Ovary (tissue), 7 donors: ENCODE measurements at regions not wholly inside any gene's neighbourhood (a gene's known extent, or its start where the extent isn't known, plus 50 kb on each side); places are given as distances from the start of the nearest gene placed in this dataset.

Experiments
- DNase-seq, 5 donors: peaks; one replicate each; pipeline ENCODE4 v3.0.0-alpha.2; 2019 to 2020
- H3K27ac ChIP-seq, 2 donors: fragments of 200-600 bp; one replicate each; pipeline versions ENCODE4 v1.5.1 to v1.8.0; 2019 to 2022
- H3K27me3 ChIP-seq: fragments of 200-600 bp; one replicate; pipeline ENCODE4 v1.8.0; 2022
- H3K36me3 ChIP-seq: fragments of 200-600 bp; sonication (generic); one replicate; pipeline ENCODE4 v1.5.1; 2019
- H3K4me1 ChIP-seq: one replicate; pipeline ENCODE4 v1.8.1; 2013; ENCODE audit warnings: mild to moderate bottlenecking, moderate library complexity; ENCODE audit not compliant: insufficient read depth
- H3K4me3 ChIP-seq: fragments of 200-600 bp; sonication (generic); one replicate; pipeline ENCODE4 v1.5.1; 2017
- H3K9me3 ChIP-seq, 2 donors: fragments of 200-600 bp in 1 of 2; sonication (generic) in 1 of 2; one replicate each; pipeline versions ENCODE4 v1.5.1 to v1.8.1; 2013 to 2019; ENCODE audit warnings: mild to moderate bottlenecking in 1 of 2, moderate library complexity in 1 of 2
- EP300 ChIP-seq: sonication (generic); formaldehyde crosslinking; IDR thresholded peaks from one replicate; pipeline ENCODE4 v1.6.1; 2017; ENCODE audit warnings: antibody characterized with exemption
- POLR2A ChIP-seq: fragments of 450-650 bp; IDR thresholded peaks from one replicate; pipeline ENCODE4 v1.6.1; 2017; ENCODE audit warnings: antibody characterized with exemption, mild to moderate bottlenecking, moderate library complexity
- WGBS, 3 donors: extraction: QIAGEN DNeasy Blood & Tissue Kit in 1 of 3; methylation state at CpG; one replicate each; pipeline versions ENCODE4 v1.1.5 to v1.1.7; 2013 to 2017; 5-methylcytosine and 5-hydroxymethylcytosine counted together
- intact Hi-C, 4 donors: fragments of 100-400 bp; cut with DNase I; formaldehyde crosslinking; loops; one replicate each; pipeline versions ENCODE4 v1.11.0 to v1.15.1; 2022 to 2023
- TF ChIP-seq, protein P1 (sequence below), 3 donors: fragments of 450-650 bp in 2 of 3; fragments of 200-600 bp in 1 of 3; IDR thresholded peaks; one replicate each; pipeline versions ENCODE4 v1.5.1 to v1.8.0; 2016 to 2022; ENCODE audit warnings: antibody characterized with exemption in 3 of 3, mild to moderate bottlenecking in 1 of 3
- donor health status: DM: no; HTN: no; CAD: no; lungs with moderate emphysema.
- donor health status: DM: no; HTN: no; CAD: no.
- donor health status: Bipolar disorder and iron deficiency.
- donor health status: DM: no; HTN: no; CAD: no.
- donor health status: DM: yes; HTN: yes; CAD: no.

DNA sequence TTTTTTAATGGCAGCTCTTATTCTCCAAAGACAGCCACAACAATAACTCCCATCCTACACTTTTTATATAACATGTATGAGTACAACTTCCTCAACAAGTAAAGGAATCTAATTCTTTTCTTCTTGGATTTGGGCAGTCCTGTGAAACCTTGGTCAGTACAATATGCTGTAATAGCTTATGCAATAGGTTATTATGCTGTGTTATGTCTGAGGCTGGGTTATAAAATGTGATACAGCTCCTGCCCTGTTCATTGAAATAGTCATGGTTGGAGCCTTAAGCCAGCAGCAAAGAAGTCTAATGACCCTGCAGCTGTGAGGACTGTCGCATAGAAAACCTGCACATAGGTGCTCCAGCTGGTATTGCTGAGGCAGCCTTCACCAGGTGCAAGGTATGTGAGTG is 215.8 kb upstream of the RASGEF1B start:
- H3K4me1 ChIP-seq, result no peaks in the 10 kb centered on the region
- TF ChIP-seq EP300 (no peak), POLR2A (no peak)
- TF ChIP-seq, protein P1, sequence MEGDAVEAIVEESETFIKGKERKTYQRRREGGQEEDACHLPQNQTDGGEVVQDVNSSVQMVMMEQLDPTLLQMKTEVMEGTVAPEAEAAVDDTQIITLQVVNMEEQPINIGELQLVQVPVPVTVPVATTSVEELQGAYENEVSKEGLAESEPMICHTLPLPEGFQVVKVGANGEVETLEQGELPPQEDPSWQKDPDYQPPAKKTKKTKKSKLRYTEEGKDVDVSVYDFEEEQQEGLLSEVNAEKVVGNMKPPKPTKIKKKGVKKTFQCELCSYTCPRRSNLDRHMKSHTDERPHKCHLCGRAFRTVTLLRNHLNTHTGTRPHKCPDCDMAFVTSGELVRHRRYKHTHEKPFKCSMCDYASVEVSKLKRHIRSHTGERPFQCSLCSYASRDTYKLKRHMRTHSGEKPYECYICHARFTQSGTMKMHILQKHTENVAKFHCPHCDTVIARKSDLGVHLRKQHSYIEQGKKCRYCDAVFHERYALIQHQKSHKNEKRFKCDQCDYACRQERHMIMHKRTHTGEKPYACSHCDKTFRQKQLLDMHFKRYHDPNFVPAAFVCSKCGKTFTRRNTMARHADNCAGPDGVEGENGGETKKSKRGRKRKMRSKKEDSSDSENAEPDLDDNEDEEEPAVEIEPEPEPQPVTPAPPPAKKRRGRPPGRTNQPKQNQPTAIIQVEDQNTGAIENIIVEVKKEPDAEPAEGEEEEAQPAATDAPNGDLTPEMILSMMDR (IDR thresholded peaks at IDR 0.05), result no peak
- H3K9me3 ChIP-seq, result no peaks in the 10 kb centered on the region
- H3K27me3 ChIP-seq, result no peaks in the 10 kb centered on the region
- no peaks in the 10 kb centered on the region for H3K36me3 ChIP-seq
- intact Hi-C loops, result no loop called here
- no peak overlapping the region for H3K27ac ChIP-seq
- WGBS, 3 donors, result 96 to 100% (median 98%) methylated on average over 1 of the region's 1 CpG
- H3K4me3 ChIP-seq, result no peak overlapping the region
- DNase-seq, result no peak

DNA sequence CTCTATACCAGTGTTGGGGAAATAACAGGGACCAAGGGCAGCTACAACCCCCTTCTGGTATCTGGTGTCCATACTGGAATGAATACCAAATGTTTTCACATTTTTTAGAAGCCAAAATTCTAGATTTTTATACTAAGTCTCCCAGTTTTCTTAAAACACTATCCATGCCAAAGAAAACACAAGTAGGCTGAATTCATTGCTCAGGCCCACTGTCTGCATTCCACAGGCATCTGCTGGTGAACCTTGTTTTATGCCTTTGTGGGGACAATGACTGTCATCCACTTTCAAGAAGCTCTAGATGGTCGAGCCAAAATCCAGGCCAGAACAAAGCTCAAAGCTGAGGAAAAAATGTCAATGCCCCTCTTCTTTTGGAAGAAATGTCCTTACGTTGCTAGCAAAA is 213.4 kb upstream of the RASGEF1B start:
- intact Hi-C loops, result no loop called here
- WGBS, 3 donors, result 53 to 62% (median 55%) methylated on average over 2 of the region's 2 CpGs
- TF ChIP-seq EP300 (no peak), POLR2A (no peak)
- TF ChIP-seq, protein P1 (IDR thresholded peaks at IDR 0.05), result no peak

DNA sequence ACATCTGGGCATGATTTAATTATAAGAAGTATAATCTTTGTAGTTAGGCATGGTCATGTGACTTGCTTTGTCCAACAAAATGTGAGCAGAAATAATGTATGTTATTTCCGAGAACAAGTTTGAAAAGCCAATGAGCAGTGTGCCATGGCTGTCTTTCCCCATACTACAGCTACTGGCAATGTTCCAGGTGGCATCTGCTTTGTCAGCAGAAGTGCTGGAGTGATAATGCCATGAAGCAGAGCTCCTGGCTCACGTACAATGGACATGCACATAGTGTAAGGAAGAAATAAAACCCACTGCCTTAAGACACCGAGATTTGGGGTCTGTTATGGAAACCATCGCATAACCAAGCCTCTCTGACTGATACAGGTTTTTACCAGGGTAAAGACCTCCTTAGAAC is 212.6 kb upstream of the RASGEF1B start:
- H3K27me3 ChIP-seq, result no peaks in the 10 kb centered on the region
- 92 to 93% (median 93%) methylated on average over 4 of the region's 4 CpGs for WGBS, 3 donors
- DNase-seq, result no peak
- TF ChIP-seq EP300, result no peak
- TF ChIP-seq POLR2A, result no peak
- TF ChIP-seq, protein P1 (IDR thresholded peaks at IDR 0.05), result no peak
- no peaks in the 10 kb centered on the region for H3K36me3 ChIP-seq
- no peak overlapping the region for H3K27ac ChIP-seq
- no peaks in the 10 kb centered on the region for H3K9me3 ChIP-seq
- H3K4me3 ChIP-seq, result no peak overlapping the region
- H3K4me1 ChIP-seq, result no peaks in the 10 kb centered on the region
- intact Hi-C loops, result no loop called here

More for the DNA sequence above, 213.4 kb upstream of the RASGEF1B start:
- Histone ChIP-seq H3K4me1 (no peaks in the 10 kb centered on the region), H3K36me3 (no peaks in the 10 kb centered on the region), H3K9me3 (no peaks in the 10 kb centered on the region), H3K27ac (no peak overlapping the region), H3K4me3 (no peak overlapping the region), H3K27me3 (no peaks in the 10 kb centered on the region)
- DNase-seq, result no peak

DNA sequence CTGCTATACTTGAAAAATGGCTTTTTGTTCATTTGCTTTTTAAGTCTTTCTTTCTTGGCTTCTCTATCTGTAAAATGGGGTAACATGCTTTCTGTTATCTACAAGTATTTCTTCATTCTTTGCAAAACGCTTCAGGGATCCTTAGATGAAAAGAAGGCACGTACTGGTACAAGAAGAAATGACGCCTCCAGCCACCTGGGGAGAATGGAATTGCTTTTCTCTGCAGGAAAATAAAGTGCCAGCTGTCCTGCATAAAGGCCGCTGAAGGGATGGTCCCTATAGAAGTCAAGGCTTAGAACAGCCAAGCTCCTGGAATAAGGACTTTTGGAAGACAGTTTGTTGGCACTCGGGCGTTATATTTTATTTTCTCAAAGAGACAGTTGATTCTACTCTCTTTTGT is 210.8 kb upstream of the RASGEF1B start:
- intact Hi-C loops, result no loop called here

More for the DNA sequence above, 210.8 kb upstream of the RASGEF1B start:
- H3K4me3 ChIP-seq, result no peak overlapping the region
- no peaks in the 10 kb centered on the region for H3K27me3 ChIP-seq
- H3K4me1 ChIP-seq, result no peaks in the 10 kb centered on the region
- H3K36me3 ChIP-seq, result no peaks in the 10 kb centered on the region
- H3K27ac ChIP-seq, result no peak overlapping the region
- H3K9me3 ChIP-seq, result no peaks in the 10 kb centered on the region
- no peak for DNase-seq
- WGBS, 3 donors, result 90 to 95% (median 93%) methylated on average over 6 of the region's 6 CpGs
- no peak for TF ChIP-seq EP300
- TF ChIP-seq, protein P1 (IDR thresholded peaks at IDR 0.05), result no peak
- TF ChIP-seq POLR2A, result no peak
